Right lobe of liver (tissue), 6 donors: ENCODE measurements at regions not wholly inside any gene's neighbourhood (a gene's known extent, or its start where the extent isn't known, plus 50 kb on each side); places are given as distances from the start of the nearest gene placed in this dataset.

Source experiments
- ATAC-seq, 4 donors: fragments of 200-7000 bp; cut with Tn5 transposase; one replicate each; pipeline ENCODE4 v1.9.1; 2020; ENCODE audit warnings: mild to moderate bottlenecking in 4 of 4, moderate library complexity in 4 of 4
- DNase-seq, 3 donors: peaks; one replicate each; pipeline ENCODE4 v3.0.0-alpha.2; 2020
- H3K27ac ChIP-seq, 3 donors: fragments of 200-600 bp; one replicate each; pipeline ENCODE4 v1.8.0; 2022
- H3K27me3 ChIP-seq, 2 donors: fragments of 200-600 bp; one replicate each; pipeline ENCODE4 v1.8.0; 2022
- H3K36me3 ChIP-seq, 4 donors: fragments of 200-600 bp; sonication (generic) in 1 of 4; one replicate each; pipeline versions ENCODE4 v1.5.1 to v1.8.0; 2017 to 2022; ENCODE audit warnings: control low read depth in 1 of 4
- H3K4me1 ChIP-seq, 4 donors: fragments of 200-600 bp; sonication (generic) in 1 of 4; one replicate each; pipeline versions ENCODE4 v1.5.1 to v1.8.0; 2017 to 2022; ENCODE audit warnings: control low read depth in 1 of 4
- H3K4me3 ChIP-seq, 3 donors: fragments of 200-600 bp; one replicate each; pipeline ENCODE4 v1.8.0; 2022
- H3K9me3 ChIP-seq, 4 donors: fragments of 200-600 bp; sonication (generic) in 1 of 4; one replicate each; pipeline versions ENCODE4 v1.5.1 to v1.8.0; 2017 to 2022; ENCODE audit warnings: control low read depth in 1 of 4
- POLR2A ChIP-seq: fragments of 450-650 bp; IDR thresholded peaks from one replicate; pipeline ENCODE4 v1.6.1; 2017; ENCODE audit warnings: antibody characterized with exemption, mild to moderate bottlenecking
- WGBS: methylation state at CpG from one replicate; pipeline ENCODE4 v1.1.6; 2018; ENCODE audit warnings: low coverage, low lambda C conversion rate; ENCODE audit not compliant: insufficient coverage; ENCODE audit errors: missing lambda C conversion rate; 5-methylcytosine and 5-hydroxymethylcytosine counted together
- intact Hi-C, 2 donors: fragments of 100-400 bp; cut with DNase I; formaldehyde crosslinking; loops; one replicate each; pipeline versions ENCODE4 v1.11.2 to v1.14.1; 2022
- TF ChIP-seq, protein P1 (sequence below), 4 donors: fragments of 200-600 bp in 3 of 4; fragments of 450-650 bp in 1 of 4; IDR thresholded peaks; one replicate each; pipeline versions ENCODE4 v1.5.1 to v1.8.0; 2016 to 2022; ENCODE audit warnings: antibody characterized with exemption in 4 of 4, mild to moderate bottlenecking in 2 of 4
- donor health status: DM: no; HTN: yes; CAD: no.
- donor health status: DM: no; HTN: no; CAD: no.
- donor health status: DM: no; HTN: no; CAD: no.
- donor health status: DM: no; HTN: yes; CAD: no.
- donor health status: DM: no; HTN: yes; CAD: no.

DNA sequence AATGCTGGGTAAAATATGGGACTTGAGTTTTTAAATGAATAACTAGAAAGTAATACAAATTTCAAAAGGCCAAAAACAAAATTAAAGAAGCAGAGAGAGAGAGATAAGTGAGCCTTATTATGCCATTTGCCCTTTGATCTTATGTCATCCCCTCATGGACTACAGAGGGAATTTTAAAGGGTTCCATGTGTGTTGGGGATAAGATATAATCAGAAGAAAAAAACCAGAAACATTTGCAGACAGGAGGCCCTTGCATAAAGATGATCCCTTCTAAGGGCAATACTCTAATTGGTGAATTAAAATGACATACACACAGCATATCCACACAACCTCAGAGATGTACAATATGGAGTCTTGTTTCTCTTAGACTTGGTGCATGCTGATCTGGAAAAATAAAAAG is 406.6 kb upstream of the LARGE1 start:
- no peak for TF ChIP-seq POLR2A
- TF ChIP-seq, protein P1, sequence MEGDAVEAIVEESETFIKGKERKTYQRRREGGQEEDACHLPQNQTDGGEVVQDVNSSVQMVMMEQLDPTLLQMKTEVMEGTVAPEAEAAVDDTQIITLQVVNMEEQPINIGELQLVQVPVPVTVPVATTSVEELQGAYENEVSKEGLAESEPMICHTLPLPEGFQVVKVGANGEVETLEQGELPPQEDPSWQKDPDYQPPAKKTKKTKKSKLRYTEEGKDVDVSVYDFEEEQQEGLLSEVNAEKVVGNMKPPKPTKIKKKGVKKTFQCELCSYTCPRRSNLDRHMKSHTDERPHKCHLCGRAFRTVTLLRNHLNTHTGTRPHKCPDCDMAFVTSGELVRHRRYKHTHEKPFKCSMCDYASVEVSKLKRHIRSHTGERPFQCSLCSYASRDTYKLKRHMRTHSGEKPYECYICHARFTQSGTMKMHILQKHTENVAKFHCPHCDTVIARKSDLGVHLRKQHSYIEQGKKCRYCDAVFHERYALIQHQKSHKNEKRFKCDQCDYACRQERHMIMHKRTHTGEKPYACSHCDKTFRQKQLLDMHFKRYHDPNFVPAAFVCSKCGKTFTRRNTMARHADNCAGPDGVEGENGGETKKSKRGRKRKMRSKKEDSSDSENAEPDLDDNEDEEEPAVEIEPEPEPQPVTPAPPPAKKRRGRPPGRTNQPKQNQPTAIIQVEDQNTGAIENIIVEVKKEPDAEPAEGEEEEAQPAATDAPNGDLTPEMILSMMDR (IDR thresholded peaks at IDR 0.05) = no peak
- Histone ChIP-seq H3K27ac (no peak overlapping the region), H3K4me3 (no peak overlapping the region), H3K27me3 (no peaks in the 10 kb centered on the region), H3K9me3 (no peaks in the 10 kb centered on the region), H3K36me3 (no peaks in the 10 kb centered on the region), H3K4me1 (no peaks in the 10 kb centered on the region)
- DNase-seq = no peak
- intact Hi-C loops = no loop called here
- no peak for ATAC-seq

DNA sequence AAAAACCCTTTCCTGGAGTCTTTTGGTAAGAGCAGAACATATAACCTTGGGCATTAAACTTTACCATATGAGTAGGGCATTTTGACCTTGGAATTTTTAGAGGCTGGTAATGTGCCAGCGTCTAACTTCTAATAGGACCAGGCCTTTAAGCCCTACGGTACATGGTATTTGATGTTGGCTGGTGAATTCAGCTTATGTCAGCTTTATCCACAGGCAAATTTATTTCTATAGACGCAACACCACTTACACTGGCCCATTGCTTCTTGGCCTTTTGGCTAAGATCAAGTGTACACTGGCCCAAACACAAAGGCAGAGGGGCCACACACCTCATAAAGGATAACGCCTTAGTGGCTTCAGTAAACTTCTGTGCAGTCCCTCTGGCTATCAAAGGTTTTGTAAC is 410.2 kb upstream of the LARGE1 start:
- TF ChIP-seq, protein P1 (IDR thresholded peaks at IDR 0.05) = no peak
- no peak for TF ChIP-seq POLR2A
- intact Hi-C loops = no loop called here
- no peaks in the 10 kb centered on the region for H3K27me3 ChIP-seq
- no peaks in the 10 kb centered on the region for H3K4me1 ChIP-seq
- no peaks in the 10 kb centered on the region for H3K36me3 ChIP-seq
- no peak for DNase-seq
- no peak overlapping the region for H3K27ac ChIP-seq
- no peaks in the 10 kb centered on the region for H3K9me3 ChIP-seq
- WGBS = 76% methylated on average over 4 of the region's 4 CpGs
- no peak for ATAC-seq
- H3K4me3 ChIP-seq = no peak overlapping the region

DNA sequence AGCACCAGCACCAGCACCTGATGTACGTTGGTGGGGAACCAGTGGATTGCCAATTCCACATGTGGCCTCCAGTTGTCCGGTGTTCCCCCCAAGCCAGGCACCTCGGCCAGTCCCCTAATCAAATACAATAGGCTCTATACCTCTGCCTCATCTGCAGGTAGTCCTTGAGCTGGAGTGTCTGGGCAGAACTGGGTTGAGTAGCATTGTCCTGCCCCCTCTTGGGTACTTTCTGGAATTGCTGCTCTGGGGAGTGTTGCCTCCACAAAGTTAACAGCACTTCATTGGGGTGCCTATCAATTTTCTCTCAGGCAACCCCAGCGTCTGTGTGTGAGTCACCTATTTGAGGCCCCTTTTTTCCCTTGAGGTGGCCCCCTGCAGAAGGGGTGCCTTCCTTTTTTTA is 413.0 kb upstream of the LARGE1 start:
- TF ChIP-seq POLR2A = no peak
- TF ChIP-seq, protein P1 (IDR thresholded peaks at IDR 0.05) = no peak
- Histone ChIP-seq H3K9me3 (no peaks in the 10 kb centered on the region), H3K4me1 (no peaks in the 10 kb centered on the region), H3K27me3 (no peaks in the 10 kb centered on the region), H3K36me3 (no peaks in the 10 kb centered on the region), H3K4me3 (no peak overlapping the region), H3K27ac (no peak overlapping the region)
- no peak for DNase-seq
- ATAC-seq = no peak
- intact Hi-C loops = no loop called here
- no CpG with 5 or more reads among the region's 4 CpGs for WGBS

DNA sequence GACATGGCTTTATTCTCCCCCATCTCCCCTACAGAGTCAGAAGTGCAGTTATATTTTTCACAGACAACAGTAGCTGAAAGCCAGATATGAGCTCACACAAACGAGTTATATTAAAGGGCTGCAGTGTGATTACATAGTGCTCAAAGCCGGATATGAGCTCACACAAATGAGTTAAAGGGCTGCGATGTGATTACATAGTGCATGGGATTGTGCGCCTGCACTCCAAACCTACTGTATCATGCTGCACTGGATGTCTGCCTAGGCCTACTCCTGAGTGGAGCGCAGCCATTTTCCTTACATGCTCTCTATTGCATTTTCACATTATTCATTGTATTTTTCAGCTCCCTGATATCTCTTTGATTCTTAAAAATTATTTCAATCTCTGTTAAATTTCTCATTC is 414.6 kb upstream of the LARGE1 start:
- Histone ChIP-seq H3K4me1 (no peaks in the 10 kb centered on the region), H3K4me3 (no peak overlapping the region), H3K36me3 (no peaks in the 10 kb centered on the region), H3K27ac (no peak overlapping the region), H3K27me3 (no peaks in the 10 kb centered on the region), H3K9me3 (no peaks in the 10 kb centered on the region)
- DNase-seq (no peak), ATAC-seq (no peak)
- TF ChIP-seq, protein P1 (IDR thresholded peaks at IDR 0.05) = no peak
- TF ChIP-seq POLR2A = no peak
- 44% methylated on average over 3 of the region's 5 CpGs for WGBS
- intact Hi-C loops = no loop called here

DNA sequence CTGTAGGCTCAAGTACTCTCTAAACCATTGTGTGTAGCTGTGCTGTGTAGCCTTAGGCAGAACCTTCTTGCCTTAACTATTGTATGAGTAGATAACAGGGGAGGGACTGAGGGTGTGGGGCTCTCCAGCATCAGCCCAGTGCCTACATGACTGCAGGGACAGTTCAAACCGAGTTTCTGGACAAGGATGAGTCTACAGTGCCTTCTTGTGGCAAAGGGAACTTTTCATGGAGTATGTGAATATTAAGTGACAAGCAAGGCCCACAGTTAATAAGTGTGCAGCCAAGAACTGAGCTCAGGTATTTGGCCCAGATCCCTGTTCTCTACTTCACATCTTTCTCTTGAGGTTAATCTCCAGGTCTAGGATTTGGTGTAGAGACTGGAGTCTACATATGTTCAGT is 424.4 kb upstream of the LARGE1 start:
- no peak overlapping the region for H3K4me3 ChIP-seq
- intact Hi-C loops = no loop called here
- no peak overlapping the region for H3K27ac ChIP-seq
- no peaks in the 10 kb centered on the region for H3K36me3 ChIP-seq
- H3K4me1 ChIP-seq = no peaks in the 10 kb centered on the region
- ATAC-seq = no peak
- H3K9me3 ChIP-seq = no peaks in the 10 kb centered on the region
- DNase-seq = no peak
- TF ChIP-seq, protein P1 (IDR thresholded peaks at IDR 0.05) = no peak
- no peaks in the 10 kb centered on the region for H3K27me3 ChIP-seq
- 0% methylated on average over 1 of the region's 1 CpG for WGBS
